K562 (cell line): ENCODE measurements at regions not wholly inside any gene's neighbourhood (a gene's known extent, or its start where the extent isn't known, plus 50 kb on each side); places are given as distances from the start of the nearest gene placed in this dataset.

ENCODE experiments used
- ATAC-seq: fragments of 200-7000 bp; cut with Tn5 transposase; 3 replicates; pipeline ENCODE4 v1.9.1; 2020; ENCODE audit warnings: moderate library complexity
- BruUV-seq: library from RNA; stranded (reverse); fragments of 400-500 nt; replicated peaks from 2 replicates; lab custom pipeline; 2021; lab: Mats Ljungman, UMichigan
- CTCF ChIA-PET: fragments of 300-600 bp; formaldehyde crosslinking; extraction: SDS; loops from one replicate; lab custom pipeline; 2021; ENCODE audit warnings: low intra/inter-chr PET ratio; lab: Yijun Ruan, JAX
- POLR2A ChIA-PET: fragments of 300-600, 350-650 bp; sonication (Branson Sonifier 250); formaldehyde crosslinking; extraction: SDS; loops from one replicate; lab custom pipeline; 2021; ENCODE audit warnings: antibody characterized with exemption, inconsistent platforms; lab: Yijun Ruan, JAX
- DNase-seq, 4 experiments: peaks; one replicate each; pipeline versions ENCODE4 v3.0.0 to v3.0.0-alpha.2; 2011 to 2018; ENCODE audit warnings: low spot score in 3 of 4, mixed read lengths in 3 of 4; ENCODE audit errors: extremely low read depth in 1 of 4
- FAIRE-seq: peaks from 2 replicates; lab custom pipeline; 2011; peaks lifted over from hg19 to GRCh38; lab: Jason Lieb, UNC
- H2AFZ ChIP-seq: 2 replicates; pipeline ENCODE4 v1.6.0; 2011; ENCODE audit warnings: low read depth, low read length, control low read depth, inconsistent platforms
- H3K27ac ChIP-seq: fragments of 200-600 bp; 3 replicates; pipeline ENCODE4 v1.8.0; 2011; ENCODE audit warnings: low read depth, mild to moderate bottlenecking, control low read depth, inconsistent platforms, low read length, moderate library complexity, mixed read lengths; ENCODE audit errors: extremely low read depth
- H3K27me3 ChIP-seq, 2 experiments: fragments of 300-600 bp in 1 of 2; 2 replicates in 1 of 2; 3 replicates in 1 of 2; pipeline versions ENCODE4 v1.6.0 to v1.8.0; 2011; ENCODE audit warnings: inconsistent platforms in 2 of 2, low read length in 2 of 2, mild to moderate bottlenecking in 1 of 2, mixed read lengths in 1 of 2, moderate library complexity in 1 of 2; ENCODE audit not compliant: control insufficient read depth in 2 of 2, insufficient read depth in 2 of 2
- H3K36me3 ChIP-seq: fragments of 300-600 bp; 3 replicates; pipeline ENCODE4 v1.8.0; 2011; ENCODE audit warnings: mild to moderate bottlenecking, low read length, inconsistent platforms; ENCODE audit not compliant: control insufficient read depth, insufficient read depth
- H3K4me1 ChIP-seq, 2 experiments: fragments of 200-600 bp in 1 of 2; replicated peaks in 1 of 2; 2 replicates in 1 of 2; 3 replicates in 1 of 2; pipeline versions ENCODE4 v1.5.1 to v1.8.0; 2011; ENCODE audit warnings: inconsistent platforms in 2 of 2, low read length in 2 of 2, mild to moderate bottlenecking in 1 of 2, mixed read lengths in 1 of 2, moderate library complexity in 1 of 2; ENCODE audit not compliant: control insufficient read depth in 2 of 2, insufficient read depth in 2 of 2
- H3K4me2 ChIP-seq: 2 replicates; pipeline ENCODE4 v1.6.1; 2011; ENCODE audit warnings: low read length, control low read depth, inconsistent platforms, mixed read lengths; ENCODE audit not compliant: insufficient read depth
- H3K4me3 ChIP-seq: fragments of 200-600 bp; sonication (generic), shearing (Covaris generic); 2 replicates; pipeline ENCODE4 v1.5.1; 2016; ENCODE audit warnings: control low read depth, inconsistent platforms
- H3K79me2 ChIP-seq: fragments of 200-600 bp; 3 replicates; pipeline ENCODE4 v1.8.0; 2011; ENCODE audit warnings: low read length, inconsistent platforms; ENCODE audit not compliant: control insufficient read depth, insufficient read depth
- H3K9ac ChIP-seq, 2 experiments: 2 replicates each; pipeline versions ENCODE4 v1.6.0 to v1.6.1; 2011; ENCODE audit warnings: low read depth in 2 of 2, low read length in 2 of 2, control low read depth in 1 of 2, inconsistent platforms in 1 of 2, mild to moderate bottlenecking in 1 of 2, mixed read lengths in 1 of 2; ENCODE audit not compliant: insufficient read depth in 1 of 2
- H3K9me1 ChIP-seq: one replicate; pipeline ENCODE4 v1.6.0; 2011; ENCODE audit warnings: inconsistent platforms, mild to moderate bottlenecking, low read length, moderate library complexity; ENCODE audit not compliant: control insufficient read depth, insufficient read depth
- H3K9me3 ChIP-seq: replicated peaks from 2 replicates; pipeline ENCODE4 v1.5.1; 2011; ENCODE audit warnings: low read depth, low read length, inconsistent platforms; ENCODE audit not compliant: control insufficient read depth, insufficient read depth
- H4K20me1 ChIP-seq: replicated peaks from 2 replicates; pipeline ENCODE4 v1.6.1; 2011; ENCODE audit warnings: low read length, inconsistent platforms, mixed read lengths; ENCODE audit not compliant: control insufficient read depth, insufficient read depth
- CEBPG ChIP-seq, 3 experiments: fragments of 200-800 bp in 1 of 3; sonication (Bioruptor generic) in 1 of 3; sonication (generic) in 1 of 3; formaldehyde crosslinking in 1 of 3; IDR thresholded peaks in 2 of 3; conservative IDR thresholded peaks in 1 of 3; 2 replicates each; pipeline versions ENCODE4 v1.6.1 to v1.8.0; 2016 to 2022; ENCODE audit warnings: missing compliant biosample characterization in 2 of 3, missing genetic modification characterization in 2 of 3, mild to moderate bottlenecking in 1 of 3, missing genetic modification reagents in 1 of 3
- E2F6 ChIP-seq, 2 experiments: IDR thresholded peaks; 2 replicates each; pipeline ENCODE4 v1.6.1; 2011; ENCODE audit warnings: borderline replicate concordance in 1 of 2, control low read depth in 1 of 2, low read depth in 1 of 2, low read length in 1 of 2, mild to moderate bottlenecking in 1 of 2, mixed read lengths in 1 of 2, moderate library complexity in 1 of 2; ENCODE audit not compliant: insufficient read depth in 1 of 2, insufficient read length in 1 of 2, poor library complexity in 1 of 2, severe bottlenecking in 1 of 2; ENCODE audit errors: extremely low read depth in 1 of 2
- EP300 ChIP-seq: IDR thresholded peaks from 2 replicates; pipeline ENCODE4 v1.6.1; 2012; ENCODE audit warnings: low read length, improper control_type of control experiment
- GABPA ChIP-seq: fragments of 200-800 bp; sonication (Bioruptor generic); conservative IDR thresholded peaks from 2 replicates; pipeline ENCODE4 v1.6.1; 2016; ENCODE audit warnings: low read depth, missing genetic modification characterization, missing compliant biosample characterization
- GTF3C2 ChIP-seq: IDR thresholded peaks from 3 replicates; pipeline ENCODE4 v1.6.1; 2011; ENCODE audit warnings: borderline replicate concordance, mild to moderate bottlenecking, moderate library complexity; ENCODE audit not compliant: insufficient read length; ENCODE audit errors: extremely low read depth
- KLF13 ChIP-seq: fragments of 450-650 bp; IDR thresholded peaks from 2 replicates; pipeline ENCODE4 v1.6.1; 2016; ENCODE audit warnings: missing genetic modification characterization, low read depth, mild to moderate bottlenecking, missing compliant biosample characterization, moderate library complexity, borderline replicate concordance
- NFE2 ChIP-seq: IDR thresholded peaks from 2 replicates; pipeline ENCODE4 v1.6.1; 2014; ENCODE audit warnings: antibody characterized with exemption, low read depth
- PRPF4 ChIP-seq: fragments of 200-400 bp; formaldehyde crosslinking; IDR thresholded peaks from one replicate; pipeline ENCODE4 v1.6.1; 2017; ENCODE audit warnings: low read length, low read depth, mild to moderate bottlenecking; ENCODE audit not compliant: insufficient read depth, poor library complexity, severe bottlenecking
- SUPT5H ChIP-seq: fragments of 450-650 bp; IDR thresholded peaks from 2 replicates; pipeline ENCODE4 v1.6.1; 2016
- XRCC3 ChIP-seq: fragments of 450-650 bp; IDR thresholded peaks from 2 replicates; pipeline ENCODE4 v1.6.1; 2017; ENCODE audit warnings: mild to moderate bottlenecking, moderate library complexity
- ZFP1 ChIP-seq: fragments of 450-650 bp; formaldehyde crosslinking; IDR thresholded peaks from 2 replicates; pipeline ENCODE4 v1.4.0; 2020; ENCODE audit warnings: mild to moderate bottlenecking, mixed read lengths
- ZNF3 ChIP-seq: fragments of 250-450 bp; sonication (Bioruptor Pico); IDR thresholded peaks from 2 replicates; pipeline ENCODE4 v1.5.0; 2021; ENCODE audit warnings: mild to moderate bottlenecking, moderate library complexity
- WGBS: fragments of 100-300 bp; shearing (Covaris generic); methylation state at CpG from one replicate; pipeline ENCODE4 v1.1.6; 2016; ENCODE audit warnings: low coverage, mixed read lengths; ENCODE audit not compliant: insufficient coverage; ENCODE audit errors: missing lambda C conversion rate; 5-methylcytosine and 5-hydroxymethylcytosine counted together
- in situ Hi-C: fragments of 300-500 bp; cut with MboI; formaldehyde crosslinking; loops from 4 replicates; pipeline ENCODE4 v1.15.0; 2018; ENCODE audit warnings: inconsistent platforms, mixed read lengths
- intact Hi-C: fragments of 100-400 bp; cut with micrococcal nuclease; formaldehyde crosslinking; loops from 2 replicates; pipeline ENCODE4 v1.14.2; 2022
- TF ChIP-seq, protein P1 (sequence below): fragments of 250-450 bp; sonication (Bioruptor Pico); IDR thresholded peaks from 2 replicates; pipeline ENCODE4 v1.5.0; 2020; ENCODE audit warnings: mild to moderate bottlenecking, borderline replicate concordance

DNA sequence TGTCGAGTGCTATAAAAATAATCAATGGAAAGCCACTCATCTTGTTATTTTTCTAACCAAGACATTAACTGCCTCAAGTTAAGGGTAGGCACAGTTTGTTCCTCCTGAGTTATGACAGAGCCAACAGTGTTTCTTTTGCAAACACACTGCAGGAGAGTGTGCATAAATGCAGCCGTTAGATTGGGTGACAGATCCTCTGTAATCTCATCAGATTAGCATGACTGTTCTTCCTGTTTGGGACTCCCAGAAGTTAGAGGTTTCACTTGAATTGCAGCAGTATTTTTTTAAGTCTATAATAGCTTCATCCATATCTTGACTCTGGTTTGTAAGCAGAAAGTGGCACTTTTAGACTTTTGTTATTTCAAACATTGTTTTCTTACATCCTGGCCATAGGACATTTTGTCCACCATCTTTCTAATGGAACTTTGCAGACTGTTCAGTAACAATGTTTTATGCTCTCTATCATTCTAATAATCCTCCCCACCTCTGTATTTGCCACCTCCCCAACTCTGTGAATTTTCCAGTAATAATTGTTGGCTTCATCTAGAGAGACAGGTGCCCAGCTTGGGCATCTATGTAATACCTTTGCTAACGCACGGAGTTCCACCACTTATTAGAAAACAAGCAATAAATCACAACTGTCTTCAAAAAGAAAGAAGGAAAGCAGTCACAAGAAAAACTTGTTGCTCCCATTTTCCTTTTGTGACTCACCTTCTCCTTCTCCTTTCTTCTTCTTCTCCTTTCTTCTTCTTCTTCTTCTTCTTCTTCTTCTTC lies 560.0 kb downstream of the ADCYAP1 start:
- ATAC-seq (peak; percentile 91), DNase-seq (peak in 2 of 4 experiments; percentile 14 to 40), FAIRE-seq (no peak)
- ChIA-PET CTCF (no interaction called here), POLR2A (no interaction called here)
- H3K4me1 ChIP-seq = peaks cover 0 to 9% of the 10 kb centered on the region in 2 experiments; a peak in 3 of 5 replicates
- no peaks in the 10 kb centered on the region for H3K36me3 ChIP-seq
- no peaks in the 10 kb centered on the region for H3K9me3 ChIP-seq
- no peaks in the 10 kb centered on the region for H4K20me1 ChIP-seq
- H3K9ac ChIP-seq = no peak overlapping the region
- H2AFZ ChIP-seq = peak overlapping the region; percentile 46
- H3K4me3 ChIP-seq = no peak overlapping the region
- intact Hi-C loops (no loop called here), in situ Hi-C loops (no loop called here)
- H3K79me2 ChIP-seq = no peaks in the 10 kb centered on the region
- peak overlapping the region; percentile 48; the same call in 1 of the 3 replicates for H3K27ac ChIP-seq
- H3K9me1 ChIP-seq = no peaks in the 10 kb centered on the region
- H3K27me3 ChIP-seq = no peaks in the 10 kb centered on the region
- peak overlapping the region; percentile 26; the same call in 1 of the 2 replicates for H3K4me2 ChIP-seq
- WGBS = 12% methylated on average over 4 of the region's 4 CpGs
- BruUV-seq = no TSS peak
- TF ChIP-seq, protein P1, sequence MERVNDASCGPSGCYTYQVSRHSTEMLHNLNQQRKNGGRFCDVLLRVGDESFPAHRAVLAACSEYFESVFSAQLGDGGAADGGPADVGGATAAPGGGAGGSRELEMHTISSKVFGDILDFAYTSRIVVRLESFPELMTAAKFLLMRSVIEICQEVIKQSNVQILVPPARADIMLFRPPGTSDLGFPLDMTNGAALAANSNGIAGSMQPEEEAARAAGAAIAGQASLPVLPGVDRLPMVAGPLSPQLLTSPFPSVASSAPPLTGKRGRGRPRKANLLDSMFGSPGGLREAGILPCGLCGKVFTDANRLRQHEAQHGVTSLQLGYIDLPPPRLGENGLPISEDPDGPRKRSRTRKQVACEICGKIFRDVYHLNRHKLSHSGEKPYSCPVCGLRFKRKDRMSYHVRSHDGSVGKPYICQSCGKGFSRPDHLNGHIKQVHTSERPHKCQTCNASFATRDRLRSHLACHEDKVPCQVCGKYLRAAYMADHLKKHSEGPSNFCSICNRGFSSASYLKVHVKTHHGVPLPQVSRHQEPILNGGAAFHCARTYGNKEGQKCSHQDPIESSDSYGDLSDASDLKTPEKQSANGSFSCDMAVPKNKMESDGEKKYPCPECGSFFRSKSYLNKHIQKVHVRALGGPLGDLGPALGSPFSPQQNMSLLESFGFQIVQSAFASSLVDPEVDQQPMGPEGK = peak; percentile 54; the same call in 1 of the 2 replicates
- TF ChIP-seq CEBPG (CRISPR knock-in tag; IDR thresholded peaks at IDR 0.05) = peak; percentile 85
- peak; percentile 55 to 90; a peak in 3 of 4 replicates for TF ChIP-seq CEBPG (tag; conservative IDR thresholded peaks at IDR 0.05 in 1 of 2, IDR thresholded peaks at IDR 0.05 in 1 of 2)
- TF ChIP-seq ZFP1 (CRISPR knock-in tag) = no peak
- TF ChIP-seq NFE2 = peak; percentile 28; the same call in 1 of the 2 replicates
- peak; percentile 58; the same call in 1 of the 2 replicates for TF ChIP-seq GABPA (tag)
- TF ChIP-seq KLF13 (tag) = no peak
- no peak for TF ChIP-seq XRCC3
- no peak for TF ChIP-seq SUPT5H
- peak; percentile 97 for TF ChIP-seq EP300
- no peak for TF ChIP-seq GTF3C2
- TF ChIP-seq ZNF3 (CRISPR knock-in tag) = peak; percentile 7; the same call in 1 of the 2 replicates
- no peak for TF ChIP-seq PRPF4
- no peak for TF ChIP-seq E2F6 (IDR thresholded peaks at IDR 0.05; ENCODE audit: borderline replicate concordance in 1 of 2, extremely low read depth in 1 of 2, insufficient read depth in 1 of 2, insufficient read length in 1 of 2, low read depth in 1 of 2, low read length in 1 of 2, poor library complexity in 1 of 2, severe bottlenecking in 1 of 2)
